ENCODE measurements at regions not wholly inside any gene's neighbourhood (a gene's known extent, or its start where the extent isn't known, plus 50 kb on each side); places are given as distances from the start of the nearest gene placed in this dataset.
A peak's percentile ranks its signal among the peaks of the same experiment; 100 is the strongest.

DNA sequence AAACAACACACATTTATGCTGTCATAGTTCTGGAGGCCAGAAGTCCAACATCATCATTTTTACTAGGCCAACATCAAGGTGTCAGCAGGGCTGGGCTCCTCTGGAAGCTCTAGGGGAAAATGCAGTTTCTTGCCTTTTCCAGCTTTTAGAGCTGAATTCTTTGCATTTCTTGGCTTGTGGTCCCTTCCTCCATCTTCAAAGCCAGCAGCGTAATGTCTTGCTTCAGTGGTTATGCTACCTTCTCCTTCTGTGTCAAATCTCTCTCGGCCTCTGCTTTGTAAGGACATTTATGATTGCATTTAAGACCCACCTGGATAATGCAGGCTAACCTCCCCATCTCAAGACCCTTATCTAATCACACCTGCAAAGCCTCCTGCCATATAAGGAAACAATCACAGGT, 66.5 kb upstream of the ANKRD1 start:
- no peak for TF ChIP-seq EZH2 (IDR thresholded peaks at IDR 0.05; ENCODE audit: borderline replicate concordance, low read depth, low read length, severe bottlenecking)
- TF ChIP-seq, protein P1, sequence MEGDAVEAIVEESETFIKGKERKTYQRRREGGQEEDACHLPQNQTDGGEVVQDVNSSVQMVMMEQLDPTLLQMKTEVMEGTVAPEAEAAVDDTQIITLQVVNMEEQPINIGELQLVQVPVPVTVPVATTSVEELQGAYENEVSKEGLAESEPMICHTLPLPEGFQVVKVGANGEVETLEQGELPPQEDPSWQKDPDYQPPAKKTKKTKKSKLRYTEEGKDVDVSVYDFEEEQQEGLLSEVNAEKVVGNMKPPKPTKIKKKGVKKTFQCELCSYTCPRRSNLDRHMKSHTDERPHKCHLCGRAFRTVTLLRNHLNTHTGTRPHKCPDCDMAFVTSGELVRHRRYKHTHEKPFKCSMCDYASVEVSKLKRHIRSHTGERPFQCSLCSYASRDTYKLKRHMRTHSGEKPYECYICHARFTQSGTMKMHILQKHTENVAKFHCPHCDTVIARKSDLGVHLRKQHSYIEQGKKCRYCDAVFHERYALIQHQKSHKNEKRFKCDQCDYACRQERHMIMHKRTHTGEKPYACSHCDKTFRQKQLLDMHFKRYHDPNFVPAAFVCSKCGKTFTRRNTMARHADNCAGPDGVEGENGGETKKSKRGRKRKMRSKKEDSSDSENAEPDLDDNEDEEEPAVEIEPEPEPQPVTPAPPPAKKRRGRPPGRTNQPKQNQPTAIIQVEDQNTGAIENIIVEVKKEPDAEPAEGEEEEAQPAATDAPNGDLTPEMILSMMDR (IDR thresholded peaks at IDR 0.05; ENCODE audit: borderline replicate concordance, extremely low read depth, low read length, poor library complexity, severe bottlenecking), result no peak
- peak overlapping the region; percentile 99 for H3K27ac ChIP-seq (ENCODE audit: low read length)
- H2AFZ ChIP-seq (ENCODE audit: low read depth, low read length), result no peak overlapping the region
- ATAC-seq (ENCODE audit: insufficient read depth, low read depth) (no peak), DNase-seq (no peak)
- H3K4me1 ChIP-seq (ENCODE audit: insufficient read depth, low read length), result peaks cover 97% of the 10 kb centered on the region
- H3K9me3 ChIP-seq (ENCODE audit: insufficient read depth, low read length, severe bottlenecking), result no peaks in the 10 kb centered on the region
- H3K9ac ChIP-seq (ENCODE audit: low read depth, low read length), result peak overlapping the region; percentile 76
- H3K4me3 ChIP-seq (ENCODE audit: low read depth in 1 of 2, low read length in 2 of 2), result no peak overlapping the region
- no peaks in the 10 kb centered on the region for H3K27me3 ChIP-seq (ENCODE audit: insufficient read depth, low read length, poor library complexity)
- peaks cover 5% of the 10 kb centered on the region; the same call in 1 of the 2 replicates for H3K36me3 ChIP-seq (ENCODE audit: insufficient read depth, low read length)
- no peak overlapping the region for H3K4me2 ChIP-seq (ENCODE audit: insufficient read depth, low read length)
- H4K20me1 ChIP-seq (ENCODE audit: insufficient read depth, low read length), result no peaks in the 10 kb centered on the region
- H3K79me2 ChIP-seq (ENCODE audit: insufficient read depth, low read length), result peaks cover 10% of the 10 kb centered on the region

DNA sequence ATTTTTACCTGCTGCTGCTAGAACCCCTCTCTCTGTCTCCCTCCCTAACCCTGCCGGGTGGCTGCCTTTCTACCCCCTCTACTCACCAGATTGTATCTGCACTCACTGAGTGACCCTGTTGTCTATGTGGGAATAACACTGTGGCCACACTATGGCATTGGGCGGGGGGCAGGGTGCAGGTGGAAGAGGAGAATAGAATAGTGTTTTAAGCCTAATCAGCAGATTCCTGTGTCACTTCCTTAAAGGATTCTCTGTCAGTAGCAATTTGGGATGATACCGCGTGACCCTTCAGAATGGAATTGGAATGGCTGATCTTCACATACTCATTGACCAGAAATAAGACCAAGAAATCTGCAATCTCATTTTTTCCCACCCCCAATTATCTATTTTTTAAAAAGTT, 67.1 kb upstream of the ANKRD1 start:
- H3K27ac ChIP-seq (ENCODE audit: low read length), result peak overlapping the region; percentile 99
- no peak overlapping the region for H3K4me2 ChIP-seq (ENCODE audit: insufficient read depth, low read length)
- no peaks in the 10 kb centered on the region for H3K27me3 ChIP-seq (ENCODE audit: insufficient read depth, low read length, poor library complexity)
- TF ChIP-seq EZH2 (IDR thresholded peaks at IDR 0.05; ENCODE audit: borderline replicate concordance, low read depth, low read length, severe bottlenecking), result no peak
- TF ChIP-seq, protein P1 (IDR thresholded peaks at IDR 0.05; ENCODE audit: borderline replicate concordance, extremely low read depth, low read length, poor library complexity, severe bottlenecking), result no peak
- no peaks in the 10 kb centered on the region for H4K20me1 ChIP-seq (ENCODE audit: insufficient read depth, low read length)
- no peaks in the 10 kb centered on the region for H3K9me3 ChIP-seq (ENCODE audit: insufficient read depth, low read length, severe bottlenecking)
- peaks cover 10% of the 10 kb centered on the region for H3K79me2 ChIP-seq (ENCODE audit: insufficient read depth, low read length)
- H3K4me3 ChIP-seq (ENCODE audit: low read depth in 1 of 2, low read length in 2 of 2), result no peak overlapping the region
- DNase-seq, result no peak
- peaks cover 97% of the 10 kb centered on the region for H3K4me1 ChIP-seq (ENCODE audit: insufficient read depth, low read length)
- ATAC-seq (ENCODE audit: insufficient read depth, low read depth), result no peak
- H2AFZ ChIP-seq (ENCODE audit: low read depth, low read length), result no peak overlapping the region
- peak overlapping the region; percentile 76 for H3K9ac ChIP-seq (ENCODE audit: low read depth, low read length)
- peaks cover 3% of the 10 kb centered on the region; the same call in 1 of the 2 replicates for H3K36me3 ChIP-seq (ENCODE audit: insufficient read depth, low read length)

DNA sequence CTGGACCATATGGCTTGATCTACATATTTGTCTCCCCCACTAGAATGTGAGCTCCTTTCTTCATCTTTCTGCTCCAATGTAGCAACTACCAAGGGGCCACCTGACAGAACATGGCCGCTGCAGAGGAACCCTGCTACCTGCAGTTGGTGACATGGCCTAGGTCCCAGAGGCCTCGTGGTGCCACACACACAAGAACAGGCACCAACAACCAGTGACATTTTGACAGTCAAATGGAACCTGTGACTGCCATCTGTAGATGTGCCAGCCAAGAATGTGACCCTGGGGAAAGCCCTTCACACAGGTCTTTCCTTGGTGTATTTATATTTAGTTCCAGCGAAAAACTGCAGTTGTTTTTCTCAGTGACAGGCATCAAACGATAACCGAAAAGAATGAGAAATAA, 67.9 kb upstream of the ANKRD1 start:
- TF ChIP-seq, protein P1 (IDR thresholded peaks at IDR 0.05; ENCODE audit: borderline replicate concordance, extremely low read depth, low read length, poor library complexity, severe bottlenecking), result no peak
- no peak for TF ChIP-seq EZH2 (IDR thresholded peaks at IDR 0.05; ENCODE audit: borderline replicate concordance, low read depth, low read length, severe bottlenecking)
- ATAC-seq (ENCODE audit: insufficient read depth, low read depth) (no peak), DNase-seq (no peak)
- Histone ChIP-seq H3K4me2 (ENCODE audit: insufficient read depth, low read length) (no peak overlapping the region), H3K4me3 (ENCODE audit: low read depth in 1 of 2, low read length in 2 of 2) (no peak overlapping the region), H3K27me3 (ENCODE audit: insufficient read depth, low read length, poor library complexity) (no peaks in the 10 kb centered on the region), H3K79me2 (ENCODE audit: insufficient read depth, low read length) (peaks cover 10% of the 10 kb centered on the region), H3K36me3 (ENCODE audit: insufficient read depth, low read length) (peaks cover 3% of the 10 kb centered on the region; the same call in 1 of the 2 replicates), H3K9me3 (ENCODE audit: insufficient read depth, low read length, severe bottlenecking) (no peaks in the 10 kb centered on the region), H3K27ac (ENCODE audit: low read length) (peak overlapping the region; percentile 99), H3K9ac (ENCODE audit: low read depth, low read length) (peak overlapping the region; percentile 76), H4K20me1 (ENCODE audit: insufficient read depth, low read length) (no peaks in the 10 kb centered on the region), H3K4me1 (ENCODE audit: insufficient read depth, low read length) (peaks cover 97% of the 10 kb centered on the region), H2AFZ (ENCODE audit: low read depth, low read length) (peak overlapping the region; percentile 46)
